Fibroblast of peridontal ligament (primary cell): ENCODE measurements at regions not wholly inside any gene's neighbourhood (a gene's known extent, or its start where the extent isn't known, plus 50 kb on each side); places are given as distances from the start of the nearest gene placed in this dataset.
A peak's percentile ranks its signal among the peaks of the same experiment; 100 is the strongest.

Experiments
- DNase-seq: peaks from one replicate; pipeline ENCODE4 v3.0.0-alpha.2; 2010; ENCODE audit errors: extremely low read depth

DNA sequence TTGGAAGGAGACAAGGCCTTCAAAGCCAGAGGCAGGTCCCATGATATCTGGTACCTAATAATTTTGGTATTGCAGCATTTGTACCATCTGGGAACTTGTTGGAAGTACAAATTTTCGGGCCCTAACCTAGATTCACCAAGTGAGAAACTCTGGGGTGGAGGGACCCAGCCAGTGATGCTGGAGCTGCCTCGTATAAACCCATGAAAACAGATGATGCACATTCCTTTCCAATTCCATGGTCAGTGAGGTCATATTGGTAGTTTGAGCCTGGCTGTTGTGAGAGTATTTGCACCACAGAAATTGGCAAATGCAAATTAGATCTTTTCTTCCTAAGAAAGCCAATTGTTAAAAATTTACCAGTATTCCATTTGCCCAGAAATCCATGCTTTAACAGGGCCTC is 269.6 kb upstream of the PLXNA2 start:
- peak; percentile 3 for DNase-seq

DNA sequence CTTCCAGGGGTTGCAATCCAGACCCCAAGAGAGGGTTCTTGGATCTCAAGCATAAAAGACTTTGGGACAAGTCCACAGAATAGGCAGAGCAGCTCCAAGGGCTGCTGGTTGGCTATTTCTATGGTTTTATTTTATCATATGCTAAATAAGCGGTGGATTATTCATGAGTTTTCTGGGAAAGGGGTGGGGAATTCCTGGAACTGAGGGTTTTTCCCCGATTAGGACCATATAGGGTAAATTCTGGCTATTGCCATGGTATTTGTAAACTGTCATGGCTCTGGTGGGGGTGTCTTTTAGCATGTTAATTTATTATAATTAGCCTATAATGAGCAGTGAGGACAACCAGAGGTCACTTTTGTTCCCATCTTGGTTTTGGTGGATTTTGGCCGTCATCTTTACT is 270.9 kb upstream of the PLXNA2 start:
- DNase-seq = no peak

DNA sequence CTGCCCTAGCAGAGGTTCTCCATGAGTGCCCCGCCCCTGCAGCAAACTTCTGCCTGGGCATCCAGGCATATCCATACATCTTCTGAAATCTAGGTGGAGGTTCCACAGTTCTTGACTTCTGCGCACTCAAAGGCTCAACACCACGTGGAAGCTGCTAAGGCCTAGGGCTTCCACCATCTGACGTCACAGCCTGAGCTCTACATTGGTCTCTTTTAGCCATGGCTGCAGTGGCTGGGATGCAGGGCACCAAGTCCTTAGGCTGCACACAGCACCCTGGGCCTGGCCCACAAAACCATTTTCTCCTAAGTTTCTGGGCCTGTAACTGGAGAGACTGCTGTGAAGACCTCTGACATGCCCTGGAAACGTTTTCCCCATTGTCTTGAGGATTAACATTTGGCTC is 272.6 kb upstream of the PLXNA2 start:
- no peak for DNase-seq

DNA sequence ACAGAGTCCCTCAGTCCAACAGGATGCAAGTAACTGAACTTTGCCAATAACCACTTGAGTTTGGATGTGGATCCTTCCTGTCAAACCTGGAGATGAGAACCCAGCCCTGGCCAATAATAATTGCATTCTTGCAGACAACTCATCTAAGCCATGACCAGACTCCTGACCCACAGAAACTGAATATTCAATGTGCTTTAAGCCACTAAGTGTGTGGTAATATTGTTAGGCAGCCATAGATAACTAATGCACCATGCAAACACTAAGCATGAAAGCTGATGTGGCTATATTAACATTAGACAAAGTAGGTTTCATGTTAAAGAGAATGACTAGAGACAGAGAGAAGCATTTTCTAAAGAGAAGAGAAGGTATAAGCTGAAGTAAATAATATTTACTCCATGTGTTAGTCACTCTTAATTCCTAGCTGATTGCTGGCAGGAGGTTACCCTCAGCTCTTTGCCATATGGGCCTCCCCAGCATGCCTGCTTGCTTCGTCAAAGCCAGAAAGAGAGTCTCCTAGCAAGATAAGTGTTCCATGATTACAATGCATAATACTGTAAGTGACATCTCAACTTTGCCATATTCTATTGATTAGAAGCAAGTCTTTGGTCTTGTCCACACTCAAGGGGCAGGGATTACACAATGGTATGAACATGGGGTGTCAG is 276.4 kb upstream of the PLXNA2 start:
- DNase-seq = peak; percentile 2

GRCh38 chr1:208521534-208521933 is 277.4 kb upstream of the PLXNA2 start:
- no peak for DNase-seq

GRCh38 chr1:208523007-208523406 is 278.8 kb upstream of the PLXNA2 start:
- DNase-seq = no peak

DNA sequence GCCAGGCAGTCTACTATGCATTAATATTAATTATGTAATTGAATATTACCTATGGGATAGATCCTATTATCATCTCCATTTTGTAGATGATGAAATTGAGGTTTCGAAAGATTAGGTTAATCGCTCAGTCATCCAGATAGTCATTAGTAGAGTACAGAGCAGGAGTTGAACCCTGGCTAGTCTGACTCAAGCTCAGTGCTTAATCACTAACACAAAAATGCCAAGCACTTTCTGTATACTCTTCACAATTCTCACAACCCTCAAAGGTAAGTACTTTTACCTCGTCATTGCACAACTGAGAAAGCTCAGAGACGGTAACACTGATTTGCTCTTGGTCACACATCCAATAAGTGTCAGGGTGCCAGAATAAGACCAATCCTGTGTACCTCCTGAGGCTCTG is 280.2 kb upstream of the PLXNA2 start:
- DNase-seq = no peak

GRCh38 chr1:208524925-208525324 is 280.7 kb upstream of the PLXNA2 start:
- no peak for DNase-seq

GRCh38 chr1:208525417-208525816 is 281.2 kb upstream of the PLXNA2 start:
- DNase-seq = no peak

- DNase-seq = no peak
These were observed 282.5 kb upstream of the PLXNA2 start for GRCh38 chr1:208526613-208527125.

GRCh38 chr1:208527156-208527555 is 283.0 kb upstream of the PLXNA2 start:
- no peak for DNase-seq

DNA sequence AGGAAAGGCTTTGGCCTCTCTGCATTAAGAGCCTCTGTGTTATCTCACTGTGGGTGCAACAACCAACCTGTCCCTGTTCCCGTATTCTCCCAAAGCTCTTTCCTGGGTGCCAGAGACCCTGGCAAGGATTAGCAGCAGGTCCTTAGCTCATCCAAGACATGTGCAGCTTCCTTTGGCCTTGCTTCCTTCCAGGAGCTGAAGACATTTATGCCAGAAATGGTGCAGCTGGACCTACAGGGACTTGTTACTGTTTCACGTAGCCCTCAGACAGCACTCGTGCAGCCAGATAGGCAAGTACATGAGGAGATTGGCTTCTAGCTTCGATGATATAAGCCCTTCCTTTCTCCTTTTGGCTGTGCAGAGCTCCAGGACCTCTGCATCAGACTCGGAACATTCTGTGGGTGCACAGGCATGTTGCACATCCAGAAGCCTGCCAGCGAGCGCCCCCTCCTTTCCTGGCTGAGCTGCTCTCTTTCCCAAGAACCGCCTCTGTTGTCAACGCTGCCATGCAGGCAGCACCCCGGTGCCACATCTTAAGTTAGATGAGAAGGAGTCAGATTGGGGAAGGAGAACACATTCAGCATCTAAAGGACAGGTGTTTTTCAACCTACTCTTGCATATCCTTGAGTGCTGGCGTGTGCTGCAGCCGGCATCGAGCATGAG is 284.5 kb upstream of the PLXNA2 start:
- DNase-seq = no peak

GRCh38 chr1:208531003-208531750 is 287.0 kb upstream of the PLXNA2 start:
- DNase-seq = no peak

DNA sequence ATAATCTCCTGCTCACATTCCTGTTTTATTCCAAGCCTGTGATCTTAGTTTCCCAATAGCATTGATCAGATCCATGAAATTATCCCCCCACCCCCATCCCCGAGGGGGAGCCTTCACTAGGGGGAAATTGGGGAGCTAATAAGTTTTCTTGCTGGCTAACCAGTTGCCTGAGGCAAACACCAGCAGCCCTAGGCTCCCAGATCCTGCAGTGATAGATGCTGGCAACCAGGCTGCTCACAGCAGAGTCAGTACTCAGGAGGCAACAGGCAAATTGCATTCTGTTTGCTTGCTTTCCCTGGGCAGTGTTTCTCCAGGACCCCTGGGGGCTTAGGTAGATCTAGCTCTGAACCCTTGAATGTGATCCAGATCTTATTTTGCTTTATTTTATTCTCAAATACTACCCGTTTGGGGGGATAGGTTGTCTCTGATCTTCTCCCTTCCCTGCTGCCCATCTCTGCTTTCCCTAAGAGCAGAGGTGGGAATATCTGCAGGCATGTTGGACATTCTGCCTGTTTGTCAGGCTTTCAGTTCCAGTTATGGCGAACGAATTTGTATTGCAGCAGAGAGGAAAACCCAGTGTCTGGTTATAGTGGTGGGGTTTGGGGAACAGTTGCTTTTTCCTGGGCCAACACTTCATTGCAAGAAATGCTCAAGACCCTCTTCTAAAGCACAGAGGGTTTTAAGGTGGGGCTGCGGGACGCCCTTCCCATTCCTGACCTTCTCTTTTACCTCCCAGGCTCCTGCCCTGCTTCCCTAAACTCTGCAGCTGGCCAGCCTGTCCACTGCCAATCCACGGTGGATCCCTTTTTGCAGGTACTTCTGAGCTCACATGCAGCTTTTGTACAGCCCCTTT is 289.8 kb upstream of the PLXNA2 start:
- no peak for DNase-seq

DNA sequence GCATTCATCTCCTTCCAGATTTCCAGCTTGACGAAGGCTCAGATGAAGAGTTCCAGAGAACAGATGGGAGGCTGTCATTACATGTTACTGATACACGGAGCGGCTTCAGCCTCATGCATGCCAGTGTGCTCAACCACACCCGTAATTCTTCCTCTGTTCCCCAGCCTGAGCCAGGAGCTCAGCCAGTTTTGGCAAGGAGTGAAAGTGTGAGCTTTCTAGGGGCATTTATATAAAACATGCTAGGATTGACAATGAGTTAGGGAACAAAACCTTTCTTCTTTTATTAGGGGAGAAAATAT is 290.4 kb upstream of the PLXNA2 start:
- DNase-seq = no peak

GRCh38 chr1:208534979-208535378 is 290.8 kb upstream of the PLXNA2 start:
- no peak for DNase-seq

GRCh38 chr1:208535511-208535910 is 291.3 kb upstream of the PLXNA2 start:
- DNase-seq = no peak

- no peak for DNase-seq
These were observed 292.0 kb upstream of the PLXNA2 start for GRCh38 chr1:208536212-208536611.

DNA sequence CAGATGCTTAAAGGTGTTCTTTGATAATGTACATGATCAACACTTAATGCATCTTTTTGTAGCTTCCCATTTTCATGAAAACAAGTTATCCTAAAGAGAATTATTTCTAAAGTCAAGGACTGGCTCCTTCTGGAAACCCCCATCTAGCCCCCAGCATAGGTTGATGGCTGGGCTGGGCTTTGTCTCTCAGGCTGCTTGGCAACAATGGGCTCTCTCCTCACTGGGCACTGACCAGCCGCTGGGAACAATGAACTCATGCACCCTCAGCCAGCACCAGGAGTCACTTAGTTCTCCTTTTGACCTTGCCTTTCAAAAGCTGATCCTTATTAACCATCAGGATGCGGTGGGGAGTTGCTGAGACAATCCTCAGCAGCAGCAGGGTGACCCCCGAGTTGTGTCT is 293.0 kb upstream of the PLXNA2 start:
- no peak for DNase-seq

DNA sequence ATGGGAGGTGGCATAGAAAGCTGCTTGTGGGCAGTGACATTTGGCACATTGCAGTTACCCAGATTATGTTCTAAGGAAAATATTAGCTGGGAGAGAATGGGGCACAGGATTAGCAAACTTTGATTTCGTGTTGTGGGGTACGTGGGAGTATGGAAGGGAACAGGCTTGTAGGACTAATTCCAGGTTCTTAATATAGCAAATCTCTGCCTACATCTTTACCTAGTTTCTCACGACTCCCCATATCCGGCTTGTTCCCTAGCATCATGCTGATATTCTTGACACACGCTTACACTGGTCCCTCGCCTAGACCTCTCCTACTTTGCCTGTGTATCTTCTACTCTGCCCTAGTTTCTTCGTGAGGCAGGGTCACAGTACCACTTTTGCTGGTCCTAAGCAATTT is 293.9 kb upstream of the PLXNA2 start:
- DNase-seq = no peak

- no peak for DNase-seq
These were observed 294.4 kb upstream of the PLXNA2 start for GRCh38 chr1:208538587-208538986.

GRCh38 chr1:208540724-208541123 is 296.5 kb upstream of the PLXNA2 start:
- no peak for DNase-seq
